Right atrium auricular region (tissue), 2 donors: ENCODE measurements at regions not wholly inside any gene's neighbourhood (a gene's known extent, or its start where the extent isn't known, plus 50 kb on each side); places are given as distances from the start of the nearest gene placed in this dataset.
"Not testable (repeated sequence)": the region's sequence is repeated elsewhere in the genome, so short reads cannot be mapped to it uniquely, and the experiment has no call there.

Experiments used
- DNase-seq: peaks from one replicate; pipeline ENCODE4 v3.0.0-alpha.2; 2019; ENCODE audit warnings: low spot score
- H3K27ac ChIP-seq, 2 donors: fragments of 200-600 bp; sonication (generic); 1 replicate in 1 of 2; 2 replicates in 1 of 2; pipeline ENCODE4 v1.5.1; 2016 to 2019
- H3K27me3 ChIP-seq, 2 donors: fragments of 200-600 bp; sonication (generic); one replicate each; pipeline versions ENCODE4 v1.5.1 to v1.6.0; 2017 to 2019
- H3K36me3 ChIP-seq: fragments of 200-600 bp; sonication (generic); one replicate; pipeline ENCODE4 v1.5.1; 2016
- H3K4me1 ChIP-seq, 2 donors: fragments of 200-600 bp; sonication (generic); one replicate each; pipeline versions ENCODE4 v1.5.1 to v1.6.0; 2017 to 2019
- H3K4me3 ChIP-seq, 2 donors: fragments of 200-600 bp; sonication (generic); 1 replicate in 1 of 2; 2 replicates in 1 of 2; pipeline ENCODE4 v1.5.1; 2017 to 2019; ENCODE audit warnings: mild to moderate bottlenecking in 1 of 2, moderate library complexity in 1 of 2
- H3K9me3 ChIP-seq, 2 donors: fragments of 200-600 bp; sonication (generic); one replicate each; pipeline ENCODE4 v1.5.1; 2019
- TF ChIP-seq, protein P1 (sequence below), 2 donors: fragments of 200-600 bp; sonication (generic); IDR thresholded peaks; one replicate each; pipeline ENCODE4 v1.5.1; 2019; ENCODE audit warnings: antibody characterized with exemption in 2 of 2

DNA sequence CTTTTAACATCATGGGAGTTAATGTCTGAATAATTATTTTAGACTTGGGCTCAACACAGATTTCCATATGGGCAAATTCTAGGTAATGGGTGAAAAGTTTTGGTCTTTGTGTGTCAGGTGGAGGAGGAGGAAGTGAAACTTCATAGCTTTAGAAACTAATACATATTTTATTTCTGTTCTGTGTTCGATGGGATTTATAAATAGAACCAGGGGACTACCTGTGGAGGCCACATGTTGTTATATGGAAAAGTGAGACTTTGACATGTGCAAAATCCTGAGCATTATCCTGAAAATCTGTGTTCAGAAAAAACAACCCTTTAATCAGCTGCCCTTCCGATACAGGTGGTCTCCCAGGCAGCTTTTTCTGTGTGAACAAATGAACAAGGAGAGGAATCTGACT is 209.5 kb downstream of the SOX2 start:
- DNase-seq = no peak
- Histone ChIP-seq H3K9me3 (no peaks in the 10 kb centered on the region), H3K4me3 (no peak overlapping the region), H3K27ac (no peak overlapping the region), H3K27me3 (no peaks in the 10 kb centered on the region), H3K4me1 (no peaks in the 10 kb centered on the region), H3K36me3 (no peaks in the 10 kb centered on the region)
- TF ChIP-seq, protein P1, sequence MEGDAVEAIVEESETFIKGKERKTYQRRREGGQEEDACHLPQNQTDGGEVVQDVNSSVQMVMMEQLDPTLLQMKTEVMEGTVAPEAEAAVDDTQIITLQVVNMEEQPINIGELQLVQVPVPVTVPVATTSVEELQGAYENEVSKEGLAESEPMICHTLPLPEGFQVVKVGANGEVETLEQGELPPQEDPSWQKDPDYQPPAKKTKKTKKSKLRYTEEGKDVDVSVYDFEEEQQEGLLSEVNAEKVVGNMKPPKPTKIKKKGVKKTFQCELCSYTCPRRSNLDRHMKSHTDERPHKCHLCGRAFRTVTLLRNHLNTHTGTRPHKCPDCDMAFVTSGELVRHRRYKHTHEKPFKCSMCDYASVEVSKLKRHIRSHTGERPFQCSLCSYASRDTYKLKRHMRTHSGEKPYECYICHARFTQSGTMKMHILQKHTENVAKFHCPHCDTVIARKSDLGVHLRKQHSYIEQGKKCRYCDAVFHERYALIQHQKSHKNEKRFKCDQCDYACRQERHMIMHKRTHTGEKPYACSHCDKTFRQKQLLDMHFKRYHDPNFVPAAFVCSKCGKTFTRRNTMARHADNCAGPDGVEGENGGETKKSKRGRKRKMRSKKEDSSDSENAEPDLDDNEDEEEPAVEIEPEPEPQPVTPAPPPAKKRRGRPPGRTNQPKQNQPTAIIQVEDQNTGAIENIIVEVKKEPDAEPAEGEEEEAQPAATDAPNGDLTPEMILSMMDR (IDR thresholded peaks at IDR 0.05) = no peak

DNA sequence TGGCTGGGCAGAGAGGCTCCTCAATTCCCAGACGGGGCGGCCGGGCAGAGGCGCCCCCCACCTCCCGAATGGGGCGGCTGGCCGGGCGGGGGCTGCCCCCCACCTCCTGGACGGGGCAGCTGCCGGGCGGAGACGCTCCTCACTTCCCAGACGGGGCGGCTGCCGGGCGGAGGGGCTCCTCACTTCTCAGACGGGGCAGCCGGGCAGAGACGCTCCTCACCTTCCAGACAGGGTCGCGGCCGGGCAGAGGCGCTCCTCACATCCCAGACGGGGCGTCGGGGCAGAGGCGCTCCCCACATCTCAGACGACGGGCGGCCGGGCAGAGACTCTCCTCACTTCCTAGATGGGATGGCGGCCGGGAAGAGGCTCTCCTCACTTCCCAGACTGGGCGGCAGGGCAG is 214.1 kb downstream of the SOX2 start:
- H3K9me3 ChIP-seq, H3K4me1 ChIP-seq, H3K27ac ChIP-seq: not testable (repeated sequence)

DNA sequence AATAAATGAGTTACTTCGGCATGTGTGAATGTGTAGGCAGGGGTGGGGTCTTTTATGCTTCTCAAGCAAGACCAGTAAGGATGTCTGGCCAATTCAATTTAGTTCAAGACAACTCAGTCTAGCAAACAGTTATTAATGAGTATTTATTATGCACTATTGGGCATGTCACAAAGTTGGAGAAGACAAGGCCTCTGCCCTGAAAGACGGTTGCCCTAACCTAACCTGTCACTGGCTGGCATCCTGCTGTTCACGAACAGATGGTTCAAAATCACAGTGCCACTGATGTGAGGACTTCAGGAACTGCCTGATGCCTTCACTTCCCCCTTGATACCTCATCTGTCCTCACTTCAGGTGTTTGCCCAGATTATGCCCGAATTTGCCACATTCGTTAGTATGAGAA is 217.8 kb downstream of the SOX2 start:
- Histone ChIP-seq H3K4me3 (no peak overlapping the region), H3K9me3 (no peaks in the 10 kb centered on the region), H3K27me3 (no peaks in the 10 kb centered on the region), H3K4me1 (no peaks in the 10 kb centered on the region), H3K36me3 (no peaks in the 10 kb centered on the region), H3K27ac (no peak overlapping the region)
- no peak for DNase-seq
- TF ChIP-seq, protein P1 (IDR thresholded peaks at IDR 0.05) = no peak

More for the DNA sequence above, 214.1 kb downstream of the SOX2 start:
- not testable (repeated sequence) for H3K36me3 ChIP-seq, H3K27me3 ChIP-seq, DNase-seq, H3K4me3 ChIP-seq

DNA sequence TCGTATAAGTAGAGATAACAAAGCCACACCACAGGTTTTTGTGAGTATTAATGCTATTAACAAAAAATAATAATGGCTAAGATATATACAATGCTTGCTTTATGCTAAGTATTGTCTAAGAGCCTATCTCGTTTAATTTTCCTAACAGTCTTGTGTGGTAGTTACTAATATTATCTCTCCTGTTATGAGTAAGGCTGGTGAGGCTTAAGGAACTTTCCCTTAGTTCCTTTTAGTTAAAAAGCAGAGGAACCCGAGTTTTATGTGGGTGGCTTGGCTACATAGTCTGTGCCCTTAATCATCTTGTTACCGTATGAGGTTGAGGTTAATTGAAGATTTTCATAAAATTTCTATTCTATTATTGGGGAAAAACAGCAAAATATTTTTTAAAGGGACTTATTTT is 218.4 kb downstream of the SOX2 start:
- Histone ChIP-seq H3K4me3 (no peak overlapping the region), H3K27me3 (no peaks in the 10 kb centered on the region), H3K36me3 (no peaks in the 10 kb centered on the region), H3K9me3 (no peaks in the 10 kb centered on the region), H3K27ac (no peak overlapping the region), H3K4me1 (no peaks in the 10 kb centered on the region)
- TF ChIP-seq, protein P1 (IDR thresholded peaks at IDR 0.05) = no peak
- DNase-seq = no peak

DNA sequence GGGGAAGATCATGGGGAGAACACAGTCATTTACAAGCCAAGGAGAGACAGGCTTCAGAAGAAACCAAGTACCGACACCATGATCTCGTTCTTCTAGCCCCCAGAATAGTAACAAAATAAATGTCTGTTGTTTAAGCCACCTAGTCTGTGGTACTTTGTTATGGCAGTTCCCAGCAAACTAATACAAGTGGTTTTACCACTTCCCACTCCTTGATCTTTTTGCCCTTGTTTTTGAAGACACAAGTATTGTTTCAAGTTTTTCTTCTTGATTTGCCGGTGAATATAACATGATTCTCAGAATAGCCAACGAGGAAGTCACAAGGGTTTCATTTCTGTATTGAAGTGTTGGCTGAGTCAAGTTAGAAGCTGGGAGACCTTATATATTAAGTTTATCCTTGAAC is 220.3 kb downstream of the SOX2 start:
- Histone ChIP-seq H3K4me3 (no peak overlapping the region), H3K36me3 (no peaks in the 10 kb centered on the region), H3K4me1 (no peaks in the 10 kb centered on the region), H3K9me3 (no peaks in the 10 kb centered on the region), H3K27ac (no peak overlapping the region), H3K27me3 (no peaks in the 10 kb centered on the region)
- TF ChIP-seq, protein P1 (IDR thresholded peaks at IDR 0.05) = no peak
- no peak for DNase-seq

DNA sequence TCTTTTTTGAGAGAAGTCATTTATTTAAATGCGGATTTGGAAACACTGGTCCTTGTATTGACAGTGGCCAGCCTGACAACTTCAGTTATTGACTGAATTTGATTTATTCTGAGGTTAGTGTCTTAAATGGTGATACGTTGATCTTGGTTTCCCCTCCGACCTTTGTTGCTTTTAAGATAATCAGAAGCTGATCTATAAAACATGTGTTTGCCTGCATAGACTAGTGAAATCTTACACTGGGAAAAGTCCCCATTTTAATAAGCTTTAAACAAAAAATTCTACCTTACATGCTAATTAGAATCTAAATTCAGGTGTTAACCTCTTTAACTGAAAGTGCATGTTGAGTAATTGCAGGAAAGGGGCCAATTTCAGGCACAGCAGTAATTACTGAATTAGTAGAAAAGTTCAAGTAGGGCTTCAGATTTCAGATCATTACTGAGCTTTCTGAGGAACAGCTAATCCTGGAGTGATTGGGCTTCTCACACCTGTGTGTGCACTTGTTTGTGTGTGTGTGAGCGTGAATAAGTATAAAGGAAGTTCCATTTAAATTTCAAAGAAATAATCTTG is 221.4 kb downstream of the SOX2 start:
- Histone ChIP-seq H3K4me3 (no peak overlapping the region), H3K27me3 (no peaks in the 10 kb centered on the region), H3K4me1 (no peaks in the 10 kb centered on the region), H3K9me3 (no peaks in the 10 kb centered on the region), H3K36me3 (no peaks in the 10 kb centered on the region), H3K27ac (no peak overlapping the region)
- DNase-seq = no peak
- TF ChIP-seq, protein P1 (IDR thresholded peaks at IDR 0.05) = no peak
